Keratinocyte (primary cell): ENCODE measurements at regions not wholly inside any gene's neighbourhood (a gene's known extent, or its start where the extent isn't known, plus 50 kb on each side); places are given as distances from the start of the nearest gene placed in this dataset.

Source experiments
- EZH2 ChIP-seq: IDR thresholded peaks from one replicate; pipeline ENCODE4 v1.6.1; 2012; ENCODE audit warnings: inconsistent platforms, mild to moderate bottlenecking, low read length, moderate library complexity
- TF ChIP-seq, protein P1 (sequence below), 3 experiments: IDR thresholded peaks in 1 of 3; conservative IDR thresholded peaks in 1 of 3; optimal IDR thresholded peaks in 1 of 3; 2 replicates in 2 of 3; 3 replicates in 1 of 3; pipeline versions ENCODE3 to v1.5.1; 2011; ENCODE audit warnings: low read length in 3 of 3, mild to moderate bottlenecking in 3 of 3, moderate library complexity in 2 of 3, control low read depth in 1 of 3, inconsistent platforms in 1 of 3; ENCODE audit not compliant: insufficient read depth in 2 of 3; ENCODE audit errors: extremely low read depth in 1 of 3

DNA sequence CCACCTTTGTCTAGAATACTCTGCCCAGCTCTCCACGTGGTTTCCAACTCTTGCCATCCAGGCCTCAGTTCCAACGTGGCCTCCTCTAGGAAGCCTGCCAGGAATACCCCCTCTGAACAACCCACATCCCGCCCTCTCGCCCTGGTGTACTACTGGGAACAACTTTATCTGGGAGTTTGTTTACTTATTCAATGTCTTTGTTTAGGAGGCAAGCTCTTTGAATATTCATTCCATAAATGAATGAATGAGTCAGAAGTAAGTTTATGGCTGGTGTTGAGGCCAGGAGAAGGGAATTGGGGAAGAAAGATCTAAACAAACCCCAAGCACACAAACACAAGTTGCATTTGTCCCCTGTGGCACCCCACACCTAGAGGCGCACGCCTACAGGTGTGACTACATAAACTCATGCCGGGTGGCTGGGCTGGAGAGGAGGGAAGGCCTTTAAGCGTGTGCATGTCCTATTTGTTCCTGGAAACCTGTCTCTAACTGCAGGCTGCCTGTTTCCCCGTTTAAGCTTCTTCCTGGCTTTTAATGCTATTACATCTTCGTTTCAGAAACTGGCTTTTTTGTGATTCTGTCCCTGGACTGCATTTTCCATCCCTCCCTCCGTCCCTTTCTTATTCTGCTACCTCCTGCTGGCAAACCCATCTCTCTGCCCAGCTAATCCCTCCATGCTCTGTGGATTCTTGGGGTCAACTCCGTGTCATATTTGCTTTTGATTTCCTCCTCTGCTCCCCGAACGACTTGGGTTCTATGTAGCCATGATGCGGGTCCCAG, 57.9 kb downstream of the FZD10 start:
- TF ChIP-seq, protein P1, sequence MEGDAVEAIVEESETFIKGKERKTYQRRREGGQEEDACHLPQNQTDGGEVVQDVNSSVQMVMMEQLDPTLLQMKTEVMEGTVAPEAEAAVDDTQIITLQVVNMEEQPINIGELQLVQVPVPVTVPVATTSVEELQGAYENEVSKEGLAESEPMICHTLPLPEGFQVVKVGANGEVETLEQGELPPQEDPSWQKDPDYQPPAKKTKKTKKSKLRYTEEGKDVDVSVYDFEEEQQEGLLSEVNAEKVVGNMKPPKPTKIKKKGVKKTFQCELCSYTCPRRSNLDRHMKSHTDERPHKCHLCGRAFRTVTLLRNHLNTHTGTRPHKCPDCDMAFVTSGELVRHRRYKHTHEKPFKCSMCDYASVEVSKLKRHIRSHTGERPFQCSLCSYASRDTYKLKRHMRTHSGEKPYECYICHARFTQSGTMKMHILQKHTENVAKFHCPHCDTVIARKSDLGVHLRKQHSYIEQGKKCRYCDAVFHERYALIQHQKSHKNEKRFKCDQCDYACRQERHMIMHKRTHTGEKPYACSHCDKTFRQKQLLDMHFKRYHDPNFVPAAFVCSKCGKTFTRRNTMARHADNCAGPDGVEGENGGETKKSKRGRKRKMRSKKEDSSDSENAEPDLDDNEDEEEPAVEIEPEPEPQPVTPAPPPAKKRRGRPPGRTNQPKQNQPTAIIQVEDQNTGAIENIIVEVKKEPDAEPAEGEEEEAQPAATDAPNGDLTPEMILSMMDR (optimal IDR thresholded peaks at IDR 0.05 in 1 of 3, IDR thresholded peaks at IDR 0.05 in 1 of 3, conservative IDR thresholded peaks at IDR 0.05 in 1 of 3; ENCODE audit: extremely low read depth in 1 of 3, insufficient read depth in 2 of 3, low read length in 3 of 3) = no peak
- no peak for TF ChIP-seq EZH2
